Progenitor cell of endocrine pancreas (in vitro differentiated cells): ENCODE measurements at regions not wholly inside any gene's neighbourhood (a gene's known extent, or its start where the extent isn't known, plus 50 kb on each side); places are given as distances from the start of the nearest gene placed in this dataset.
A peak's percentile ranks its signal among the peaks of the same experiment; 100 is the strongest.

Source experiments
- DNase-seq: peaks from one replicate; pipeline ENCODE4 v3.0.0; 2021; ENCODE audit warnings: low spot score; ENCODE audit not compliant: unreplicated experiment
- H3K27ac Mint-ChIP-seq: 2 replicates; pipeline ENCODE4 v1.8.0; 2021; ENCODE audit warnings: mild to moderate bottlenecking, moderate library complexity, mixed read lengths
- H3K27me3 Mint-ChIP-seq: 2 replicates; pipeline ENCODE4 v1.8.0; 2021; ENCODE audit warnings: mixed read lengths
- H3K36me3 Mint-ChIP-seq: 2 replicates; pipeline ENCODE4 v1.8.0; 2022; ENCODE audit warnings: mixed read lengths; ENCODE audit not compliant: insufficient read depth
- H3K4me1 Mint-ChIP-seq: 2 replicates; pipeline ENCODE4 v1.8.0; 2021; ENCODE audit warnings: low read depth, mixed read lengths
- H3K4me3 Mint-ChIP-seq: 2 replicates; pipeline ENCODE4 v1.8.0; 2021; ENCODE audit warnings: low read depth, mild to moderate bottlenecking, moderate library complexity, mixed read lengths
- H3K9me3 Mint-ChIP-seq: 2 replicates; pipeline ENCODE4 v1.8.0; 2021; ENCODE audit warnings: low read depth, mixed read lengths
- CTCF ChIP-seq: fragments of 200-600 bp; sonication (generic); IDR thresholded peaks from one replicate; pipeline ENCODE4 v1.5.0; 2021; ENCODE audit warnings: antibody characterized with exemption, mild to moderate bottlenecking; ENCODE audit not compliant: unreplicated experiment

- H3K27ac Mint-ChIP-seq = peak overlapping the region; percentile 0
These were observed 122.5 kb downstream of the C1GALT1 start for GRCh38 chr7:7304705-7305450.

GRCh38 chr7:7306231-7306630 lies 123.9 kb downstream of the C1GALT1 start:
- Mint-ChIP-seq H3K4me3 (no peak overlapping the region), H3K27me3 (no peaks in the 10 kb centered on the region), H3K27ac (no peak overlapping the region), H3K4me1 (peaks cover 46% of the 10 kb centered on the region), H3K36me3 (no peaks in the 10 kb centered on the region), H3K9me3 (peaks cover 8% of the 10 kb centered on the region)
- DNase-seq = no peak
- no peak for TF ChIP-seq CTCF

More at GRCh38 chr7:7304705-7305450, 122.5 kb downstream of the C1GALT1 start:
- no peaks in the 10 kb centered on the region for H3K27me3 Mint-ChIP-seq
- no peak for DNase-seq
- TF ChIP-seq CTCF = no peak
- peaks cover 11% of the 10 kb centered on the region for H3K9me3 Mint-ChIP-seq
- peaks cover 2% of the 10 kb centered on the region for H3K36me3 Mint-ChIP-seq
- H3K4me1 Mint-ChIP-seq = peaks cover 51% of the 10 kb centered on the region
- H3K4me3 Mint-ChIP-seq = no peak overlapping the region
